Activated naive CD4-positive, alpha-beta T cell treated with Interleukin-2 at 50 U/mL for 16 hours (primary cell): ENCODE measurements at regions not wholly inside any gene's neighbourhood (a gene's known extent, or its start where the extent isn't known, plus 50 kb on each side); places are given as distances from the start of the nearest gene placed in this dataset.
A peak's percentile ranks its signal among the peaks of the same experiment; 100 is the strongest.
"Not testable (repeated sequence)": the region's sequence is repeated elsewhere in the genome, so short reads cannot be mapped to it uniquely, and the experiment has no call there.

Experiments used
- DNase-seq: peaks from one replicate; pipeline ENCODE4 v3.0.0-alpha.2; 2020

GRCh38 chr17:68142595-68142994, 105.2 kb upstream of the AMZ2 start:
- DNase-seq, result no peak

GRCh38 chr17:68143425-68143824, 104.4 kb upstream of the AMZ2 start:
- no peak for DNase-seq

GRCh38 chr17:68145088-68145487, 102.8 kb upstream of the AMZ2 start:
- DNase-seq, result no peak

GRCh38 chr17:68148936-68149335, 98.9 kb upstream of the AMZ2 start:
- DNase-seq, result no peak

- DNase-seq, result no peak
Observed at GRCh38 chr17:68152161-68152571, 95.7 kb upstream of the AMZ2 start.

- DNase-seq, result no peak
Observed at GRCh38 chr17:68155692-68156091, 92.2 kb upstream of the AMZ2 start.

- no peak for DNase-seq
Observed at GRCh38 chr17:68161644-68162428, 86.0 kb upstream of the AMZ2 start.

GRCh38 chr17:68168273-68169164, 79.3 kb upstream of the AMZ2 start:
- DNase-seq, result not testable (repeated sequence)

- DNase-seq, result not testable (repeated sequence)
Observed at GRCh38 chr17:68169165-68169821, 78.5 kb upstream of the AMZ2 start.

- no peak for DNase-seq
Observed at GRCh38 chr17:68169840-68170239, 78.0 kb upstream of the AMZ2 start.

- DNase-seq, result no peak
Observed at GRCh38 chr17:68170246-68170645, 77.6 kb upstream of the AMZ2 start.

- DNase-seq, result peak; percentile 76
Observed at GRCh38 chr17:68172461-68172954, 75.3 kb upstream of the AMZ2 start.

GRCh38 chr17:68175416-68175815, 72.4 kb upstream of the AMZ2 start:
- DNase-seq, result no peak

GRCh38 chr17:68175905-68176304, 71.9 kb upstream of the AMZ2 start:
- no peak for DNase-seq

GRCh38 chr17:68176718-68177117, 71.1 kb upstream of the AMZ2 start:
- DNase-seq, result no peak

GRCh38 chr17:68178831-68179230, 69.0 kb upstream of the AMZ2 start:
- DNase-seq, result no peak

- no peak for DNase-seq
Observed at GRCh38 chr17:68179236-68179925, 68.5 kb upstream of the AMZ2 start.

- no peak for DNase-seq
Observed at GRCh38 chr17:68179926-68180285, 67.9 kb upstream of the AMZ2 start.

GRCh38 chr17:68182011-68182306, 65.9 kb upstream of the AMZ2 start:
- no peak for DNase-seq

- peak; percentile 77 for DNase-seq
Observed at GRCh38 chr17:68182940-68183551, 64.8 kb upstream of the AMZ2 start.

- DNase-seq, result peak; percentile 9
Observed at GRCh38 chr17:68184141-68184571, 63.7 kb upstream of the AMZ2 start.

GRCh38 chr17:68184816-68185436, 62.9 kb upstream of the AMZ2 start:
- DNase-seq, result peak; percentile 68
